ENCODE measurements at regions not wholly inside any gene's neighbourhood (a gene's known extent, or its start where the extent isn't known, plus 50 kb on each side); places are given as distances from the start of the nearest gene placed in this dataset.
"Not testable (repeated sequence)": the region's sequence is repeated elsewhere in the genome, so short reads cannot be mapped to it uniquely, and the experiment has no call there.

DNA sequence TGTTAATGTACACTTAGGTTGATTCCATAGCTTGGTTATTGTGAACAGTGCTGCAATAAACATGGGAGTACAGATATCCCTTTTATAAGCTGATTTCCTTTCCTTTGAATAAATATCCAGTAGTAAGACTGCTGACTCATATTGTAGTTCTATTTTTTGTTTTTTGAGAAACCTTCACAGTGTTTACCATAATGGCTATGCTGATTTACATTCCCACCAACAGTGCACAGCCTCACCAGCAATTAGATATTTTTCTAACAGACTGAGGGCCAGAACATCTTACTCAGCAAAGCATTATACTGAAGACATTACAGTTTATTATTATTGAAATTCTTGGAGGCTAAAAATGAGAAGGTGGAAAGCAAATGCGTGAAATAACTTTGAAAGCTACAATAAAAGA is 187.3 kb upstream of the HEY2 start:
- no peaks in the 10 kb centered on the region for H3K36me3 Mint-ChIP-seq (ENCODE audit: low read depth)
- H3K9me3 Mint-ChIP-seq: no peaks in the 10 kb centered on the region
- no peak overlapping the region for H3K4me3 Mint-ChIP-seq
- H3K4me1 Mint-ChIP-seq (ENCODE audit: low read depth): no peaks in the 10 kb centered on the region
- peaks cover 25% of the 10 kb centered on the region for H3K27me3 Mint-ChIP-seq
- H3K27ac Mint-ChIP-seq: no peak overlapping the region

DNA sequence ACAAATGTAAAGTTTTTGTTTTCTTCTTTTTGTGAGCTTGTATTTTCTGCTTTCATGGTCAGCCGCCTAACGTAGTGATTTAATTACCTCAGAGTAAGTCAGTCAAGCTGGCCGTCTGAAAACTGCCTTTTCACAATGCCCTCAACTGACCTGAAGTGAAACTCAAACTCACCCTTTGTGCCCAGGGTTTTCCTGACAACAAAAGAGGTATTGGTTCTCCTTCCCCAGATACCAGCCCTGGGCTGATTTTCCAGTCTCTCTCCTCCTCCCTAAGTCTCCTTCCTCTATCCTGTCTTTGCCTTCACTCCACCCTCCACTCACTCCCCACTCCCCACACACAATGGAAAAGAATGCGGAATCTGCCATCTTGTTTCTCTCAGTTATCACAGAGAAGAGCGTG is 184.5 kb upstream of the HEY2 start:
- Mint-ChIP-seq H3K27me3 (peaks cover 29% of the 10 kb centered on the region), H3K4me3 (no peak overlapping the region), H3K27ac (no peak overlapping the region), H3K36me3 (ENCODE audit: low read depth) (no peaks in the 10 kb centered on the region), H3K4me1 (ENCODE audit: low read depth) (no peaks in the 10 kb centered on the region), H3K9me3 (no peaks in the 10 kb centered on the region)

DNA sequence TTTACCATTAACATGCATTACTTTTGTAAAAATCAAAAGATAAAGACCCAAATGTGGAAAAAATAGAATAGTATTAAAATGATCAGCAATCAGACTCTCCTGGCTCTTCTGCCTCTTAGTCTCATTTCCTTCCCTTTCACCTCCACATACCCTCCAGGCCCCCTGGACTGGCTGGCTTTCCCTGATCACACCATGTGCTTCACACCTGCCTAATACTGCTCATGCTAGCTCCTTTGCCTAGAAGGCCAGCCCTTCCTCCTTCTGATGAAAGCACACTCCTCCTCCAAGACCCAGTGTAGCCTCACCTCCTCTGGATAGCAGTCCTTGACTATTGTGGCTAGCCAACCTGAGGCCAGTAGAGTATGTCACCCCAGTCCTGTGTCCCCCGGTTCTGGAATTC is 182.0 kb upstream of the HEY2 start:
- Mint-ChIP-seq H3K4me1 (ENCODE audit: low read depth) (no peaks in the 10 kb centered on the region), H3K9me3 (no peaks in the 10 kb centered on the region), H3K4me3 (no peak overlapping the region), H3K27ac (no peak overlapping the region), H3K27me3 (peaks cover 34% of the 10 kb centered on the region), H3K36me3 (ENCODE audit: low read depth) (no peaks in the 10 kb centered on the region)

DNA sequence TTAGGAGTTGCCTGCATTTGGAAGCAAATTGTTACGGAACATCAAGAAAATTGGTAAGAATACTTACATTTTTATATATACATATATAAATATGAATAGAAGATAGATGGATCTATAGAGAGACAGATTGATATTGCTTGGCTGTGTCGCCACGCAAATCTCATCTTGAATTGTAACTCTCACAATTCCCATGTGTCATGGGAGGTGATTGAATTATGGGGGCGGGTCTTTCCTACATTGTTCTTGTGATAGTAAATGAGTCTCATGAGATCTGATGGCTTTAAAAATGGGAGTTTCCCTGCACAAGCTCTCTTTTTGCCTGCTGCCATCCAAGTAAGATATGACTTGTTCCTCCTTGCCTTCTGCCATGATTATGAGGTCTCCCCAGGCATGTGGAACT is 180.8 kb upstream of the HEY2 start:
- Mint-ChIP-seq H3K4me1 (ENCODE audit: low read depth) (no peaks in the 10 kb centered on the region), H3K9me3 (no peaks in the 10 kb centered on the region), H3K27me3 (peaks cover 31% of the 10 kb centered on the region), H3K36me3 (ENCODE audit: low read depth) (no peaks in the 10 kb centered on the region), H3K27ac (no peak overlapping the region), H3K4me3 (no peak overlapping the region)

DNA sequence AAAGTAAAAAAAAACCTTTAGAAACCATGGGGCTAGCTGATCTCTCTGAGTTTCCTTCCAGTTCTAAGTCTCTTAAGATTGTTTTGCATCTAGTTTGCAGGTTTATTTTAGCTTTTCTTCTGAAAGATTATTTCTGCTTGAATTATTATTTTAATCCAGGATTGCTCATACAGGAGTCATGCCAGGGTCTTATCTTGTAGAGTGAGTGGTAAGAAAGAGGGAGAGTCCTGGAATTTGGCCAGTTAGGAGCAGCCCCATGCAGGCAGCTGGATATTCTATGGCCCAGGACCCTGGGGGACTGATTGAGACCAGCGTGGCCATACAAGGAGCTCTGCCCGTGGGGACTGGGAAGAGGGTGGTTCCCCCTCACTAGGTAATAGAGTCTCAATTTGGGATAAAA is 178.9 kb upstream of the HEY2 start:
- Mint-ChIP-seq H3K27me3 (peaks cover 20% of the 10 kb centered on the region), H3K9me3 (no peaks in the 10 kb centered on the region), H3K4me3 (no peak overlapping the region), H3K27ac (no peak overlapping the region), H3K36me3 (ENCODE audit: low read depth) (no peaks in the 10 kb centered on the region), H3K4me1 (ENCODE audit: low read depth) (no peaks in the 10 kb centered on the region)

DNA sequence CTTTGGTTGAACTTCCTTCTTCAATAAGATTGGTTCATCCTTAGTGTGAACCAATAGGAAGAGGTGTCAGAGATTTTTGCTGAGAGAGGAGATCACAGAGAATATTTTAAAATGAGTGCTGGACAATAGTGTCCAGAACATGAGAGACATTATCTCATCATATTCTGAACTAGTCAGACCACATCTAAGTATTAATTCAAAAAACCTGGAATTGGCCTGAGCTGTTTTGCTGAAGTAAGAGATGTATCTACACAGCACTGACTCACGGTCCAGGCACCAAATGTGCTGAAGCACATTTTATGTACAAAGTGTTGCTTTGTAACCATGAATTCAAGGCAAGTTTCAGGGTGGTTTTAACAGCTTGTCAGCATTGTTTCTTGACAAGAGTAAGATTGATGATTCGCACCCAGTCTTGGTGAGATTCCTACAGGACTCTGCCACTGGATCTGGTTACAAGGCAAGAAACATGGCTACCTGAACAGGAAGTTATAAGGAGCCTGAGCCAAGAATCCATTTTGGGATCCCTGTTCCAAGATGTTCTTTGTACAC is 178.2 kb upstream of the HEY2 start:
- H3K27ac Mint-ChIP-seq: no peak overlapping the region
- H3K9me3 Mint-ChIP-seq: no peaks in the 10 kb centered on the region
- no peak overlapping the region for H3K4me3 Mint-ChIP-seq
- H3K36me3 Mint-ChIP-seq (ENCODE audit: low read depth): no peaks in the 10 kb centered on the region
- H3K4me1 Mint-ChIP-seq (ENCODE audit: low read depth): no peaks in the 10 kb centered on the region
- peaks cover 21% of the 10 kb centered on the region for H3K27me3 Mint-ChIP-seq

DNA sequence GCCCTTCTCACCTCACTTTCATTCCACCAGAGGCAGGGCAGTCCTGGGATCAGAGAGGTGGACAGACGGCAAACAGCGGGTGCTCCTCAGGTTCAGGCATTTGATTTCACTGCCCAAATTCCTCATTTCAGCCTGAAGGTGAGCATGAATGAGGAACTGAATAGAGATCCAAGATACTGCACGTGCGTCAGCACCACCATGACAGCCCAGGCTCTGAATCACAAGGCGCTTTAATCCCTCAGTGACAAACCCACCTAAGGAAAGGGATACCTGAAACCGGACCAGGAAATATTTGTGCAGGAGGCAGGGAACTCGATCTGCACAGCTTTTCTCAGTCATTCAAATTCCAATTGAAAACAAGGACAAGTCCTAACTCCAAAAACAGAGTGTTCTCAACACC is 174.8 kb upstream of the HEY2 start:
- Mint-ChIP-seq H3K4me3 (no peak overlapping the region), H3K36me3 (ENCODE audit: low read depth) (no peaks in the 10 kb centered on the region), H3K27ac (no peak overlapping the region), H3K27me3 (peaks cover 34% of the 10 kb centered on the region), H3K9me3 (no peaks in the 10 kb centered on the region), H3K4me1 (ENCODE audit: low read depth) (no peaks in the 10 kb centered on the region)

DNA sequence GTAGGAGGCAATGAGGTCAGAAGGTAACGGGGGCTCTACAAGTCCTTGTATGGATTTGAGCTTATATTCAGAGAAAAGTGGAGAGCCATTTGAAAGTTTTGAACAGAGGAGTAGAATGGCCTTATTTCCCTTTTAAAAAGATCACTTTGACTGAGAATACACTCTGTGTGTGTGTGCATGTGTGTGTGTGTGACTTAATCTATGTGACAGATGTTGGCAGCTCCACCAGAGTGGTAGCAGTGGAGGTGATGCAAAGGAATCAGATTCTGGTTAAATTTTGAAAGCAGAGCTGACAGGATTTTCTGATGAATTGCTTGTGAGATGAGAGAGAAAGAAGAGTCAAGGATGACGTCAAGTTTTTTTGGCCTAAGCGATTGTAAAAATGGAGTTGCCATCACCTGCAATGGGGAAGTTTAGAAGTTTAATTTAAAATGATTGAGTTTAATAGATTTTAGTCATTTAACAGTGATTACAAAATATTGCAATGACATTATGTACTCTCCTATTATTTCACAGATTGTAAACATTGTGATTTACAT is 172.2 kb upstream of the HEY2 start:
- H3K27ac Mint-ChIP-seq: no peak overlapping the region
- H3K4me1 Mint-ChIP-seq (ENCODE audit: low read depth): no peaks in the 10 kb centered on the region
- no peaks in the 10 kb centered on the region for H3K36me3 Mint-ChIP-seq (ENCODE audit: low read depth)
- no peaks in the 10 kb centered on the region for H3K9me3 Mint-ChIP-seq
- no peak overlapping the region for H3K4me3 Mint-ChIP-seq
- peaks cover 36% of the 10 kb centered on the region for H3K27me3 Mint-ChIP-seq

DNA sequence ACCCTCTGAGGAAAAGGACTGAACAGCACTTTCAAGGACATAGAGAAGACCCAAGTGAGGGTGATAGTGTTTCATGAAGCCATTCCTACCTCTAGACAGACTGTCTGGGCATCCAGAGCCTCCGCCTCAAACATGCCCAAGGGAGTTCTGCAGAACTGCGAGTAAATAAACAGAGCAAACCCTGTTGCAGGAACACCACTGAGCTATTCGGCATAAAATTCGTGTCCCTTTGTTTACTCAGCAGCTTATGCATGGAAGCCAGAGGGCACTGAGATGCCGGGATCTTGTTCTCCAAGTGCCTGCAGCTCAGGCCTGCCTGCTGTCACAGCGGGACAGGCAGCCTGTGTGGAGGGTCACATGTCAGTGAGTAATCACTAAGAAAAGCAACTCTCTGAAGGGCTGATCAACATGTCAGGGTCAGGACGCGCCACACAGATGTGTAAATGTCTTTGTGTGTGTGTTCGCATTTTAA is 164.9 kb upstream of the HEY2 start:
- H3K9me3 Mint-ChIP-seq: no peaks in the 10 kb centered on the region
- H3K4me1 Mint-ChIP-seq (ENCODE audit: low read depth): no peaks in the 10 kb centered on the region
- no peaks in the 10 kb centered on the region for H3K36me3 Mint-ChIP-seq (ENCODE audit: low read depth)
- H3K27ac Mint-ChIP-seq: no peak overlapping the region
- H3K4me3 Mint-ChIP-seq: no peak overlapping the region
- H3K27me3 Mint-ChIP-seq: peaks cover 33% of the 10 kb centered on the region

DNA sequence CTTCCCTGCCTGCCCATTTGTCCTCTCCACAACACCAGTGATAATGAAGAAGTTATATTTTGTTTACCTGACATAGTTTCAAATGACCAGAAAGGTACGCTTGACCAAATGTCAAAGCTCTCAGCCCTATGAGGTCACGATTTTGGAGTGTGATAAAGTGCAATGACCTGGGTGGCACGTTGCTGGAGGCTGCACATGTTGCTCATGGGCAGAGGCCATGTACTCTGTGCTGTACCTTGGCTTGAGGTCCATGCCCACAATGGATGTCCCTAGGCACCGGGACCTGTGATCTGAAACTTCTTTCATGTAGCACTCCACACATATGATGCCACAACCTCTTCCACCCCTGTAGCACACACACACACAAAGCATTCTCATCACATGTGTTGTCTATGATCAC is 164.0 kb upstream of the HEY2 start:
- no peaks in the 10 kb centered on the region for H3K9me3 Mint-ChIP-seq
- no peak overlapping the region for H3K27ac Mint-ChIP-seq
- H3K36me3 Mint-ChIP-seq (ENCODE audit: low read depth): no peaks in the 10 kb centered on the region
- no peaks in the 10 kb centered on the region for H3K4me1 Mint-ChIP-seq (ENCODE audit: low read depth)
- H3K27me3 Mint-ChIP-seq: peaks cover 33% of the 10 kb centered on the region
- H3K4me3 Mint-ChIP-seq: no peak overlapping the region

DNA sequence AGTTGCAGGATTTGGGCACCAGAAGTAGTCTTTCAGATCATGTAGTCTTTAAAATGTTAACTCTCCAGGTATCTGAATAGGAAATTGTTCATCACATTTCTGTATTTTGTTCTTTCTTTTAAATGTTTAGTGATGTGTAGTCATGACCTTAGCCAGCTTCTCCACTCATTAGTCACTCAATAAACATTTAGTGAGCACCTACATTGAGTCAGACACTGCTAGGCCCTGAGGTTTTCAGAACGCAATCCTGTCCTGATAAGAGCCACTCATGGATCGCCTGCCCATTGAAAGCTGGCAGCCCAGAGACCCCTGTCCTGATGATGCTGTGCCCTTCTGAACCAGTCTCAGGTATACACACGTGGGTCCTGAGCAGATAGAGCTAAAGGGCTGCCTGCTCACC is 163.4 kb upstream of the HEY2 start:
- H3K9me3 Mint-ChIP-seq: no peaks in the 10 kb centered on the region
- H3K27me3 Mint-ChIP-seq: peaks cover 29% of the 10 kb centered on the region

DNA sequence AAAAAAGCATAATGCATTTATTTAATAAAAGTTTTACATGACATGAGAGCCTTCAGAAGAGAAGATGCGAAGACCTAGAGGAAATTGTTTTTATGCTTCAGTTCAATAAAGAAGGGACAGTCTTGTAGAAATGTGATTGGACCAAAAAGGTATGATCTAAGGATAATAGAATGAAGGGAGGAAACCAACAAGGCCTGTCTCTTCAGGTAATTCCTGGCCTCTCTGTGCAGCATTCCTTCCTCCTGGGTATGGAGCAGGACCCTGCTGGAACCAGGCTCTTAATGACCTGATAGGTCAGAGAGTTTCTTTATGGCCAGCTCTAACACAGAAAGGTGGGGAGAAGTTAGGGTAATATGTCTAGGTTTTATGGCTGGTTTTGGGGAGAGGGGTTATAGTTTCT is 162.8 kb upstream of the HEY2 start:
- H3K4me1 Mint-ChIP-seq (ENCODE audit: low read depth): no peaks in the 10 kb centered on the region
- no peaks in the 10 kb centered on the region for H3K9me3 Mint-ChIP-seq
- peaks cover 29% of the 10 kb centered on the region for H3K27me3 Mint-ChIP-seq
- no peak overlapping the region for H3K27ac Mint-ChIP-seq
- no peaks in the 10 kb centered on the region for H3K36me3 Mint-ChIP-seq (ENCODE audit: low read depth)
- H3K4me3 Mint-ChIP-seq: no peak overlapping the region

More for the DNA sequence above, 163.4 kb upstream of the HEY2 start:
- H3K36me3 Mint-ChIP-seq (ENCODE audit: low read depth): no peaks in the 10 kb centered on the region
- no peak overlapping the region for H3K27ac Mint-ChIP-seq
- H3K4me3 Mint-ChIP-seq: no peak overlapping the region
- H3K4me1 Mint-ChIP-seq (ENCODE audit: low read depth): no peaks in the 10 kb centered on the region

DNA sequence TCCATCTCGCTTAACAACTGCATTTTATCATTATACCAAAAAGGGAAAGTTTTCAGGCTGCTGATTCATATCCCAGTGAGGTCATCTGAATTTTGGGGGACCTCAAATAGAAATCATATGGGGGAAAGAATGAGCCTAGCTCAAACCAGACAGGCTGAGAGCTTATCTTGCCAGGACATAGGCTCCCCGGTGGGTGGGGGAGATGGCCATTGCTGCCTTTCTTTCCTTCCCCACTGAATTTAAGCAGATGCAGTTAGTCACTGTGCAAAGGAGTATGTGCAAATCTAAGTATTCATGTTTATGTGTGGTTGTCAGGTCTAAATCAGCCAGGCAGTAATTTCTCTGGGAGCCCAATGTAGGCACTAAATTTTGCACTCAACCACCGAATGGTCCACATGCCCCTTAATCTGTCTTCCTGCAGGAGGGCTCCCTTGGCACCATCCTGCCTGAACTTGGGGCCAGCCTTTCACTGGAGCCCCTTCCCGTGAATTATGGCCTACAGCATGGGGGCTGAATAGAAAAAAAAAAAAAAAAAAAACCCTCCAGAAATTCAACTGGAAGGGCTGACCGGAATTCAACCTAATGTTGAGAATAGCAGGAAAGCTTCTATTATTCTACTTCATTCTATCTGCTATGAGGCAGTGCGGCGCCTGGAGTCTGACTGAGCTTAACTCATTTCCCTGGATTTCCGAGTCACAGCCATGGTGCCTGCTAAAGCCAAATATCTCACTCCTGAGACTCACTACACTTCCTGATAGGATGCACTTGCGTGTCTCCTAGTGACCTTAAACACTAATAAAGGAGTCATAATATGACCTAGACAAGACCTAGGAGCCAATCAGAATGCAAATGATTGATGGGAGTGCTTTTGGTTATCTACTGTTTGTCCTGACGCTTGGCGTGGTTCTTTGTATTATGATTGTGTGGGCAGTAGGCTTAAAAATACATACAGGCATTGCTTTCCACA is 161.5 kb upstream of the HEY2 start:
- Mint-ChIP-seq H3K27ac (no peak overlapping the region), H3K4me3 (no peak overlapping the region), H3K4me1 (ENCODE audit: low read depth) (no peaks in the 10 kb centered on the region), H3K36me3 (ENCODE audit: low read depth) (no peaks in the 10 kb centered on the region), H3K9me3 (no peaks in the 10 kb centered on the region), H3K27me3 (peaks cover 25% of the 10 kb centered on the region)

DNA sequence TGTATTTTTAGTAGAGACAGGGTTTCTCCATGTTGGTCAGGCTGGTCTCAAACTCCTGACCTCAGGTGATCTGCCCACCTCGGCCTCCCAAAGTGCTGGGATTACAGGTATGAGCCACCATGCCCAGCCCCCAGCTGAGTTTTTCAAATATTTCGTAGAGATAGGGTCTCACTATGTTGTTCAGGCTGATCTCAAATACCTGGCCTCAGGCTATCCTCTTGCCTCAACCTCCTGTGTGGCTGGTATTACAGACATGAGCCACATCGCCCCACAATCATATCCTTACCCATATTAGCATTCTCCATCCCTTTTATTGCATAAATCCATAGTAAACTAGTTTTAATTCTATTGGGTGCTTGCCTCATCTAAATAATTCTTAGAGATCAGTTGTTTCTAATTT is 157.6 kb upstream of the HEY2 start:
- not testable (repeated sequence) for H3K4me1 Mint-ChIP-seq (ENCODE audit: low read depth); H3K36me3 Mint-ChIP-seq (ENCODE audit: low read depth); H3K27ac Mint-ChIP-seq; H3K9me3 Mint-ChIP-seq; H3K4me3 Mint-ChIP-seq; H3K27me3 Mint-ChIP-seq

DNA sequence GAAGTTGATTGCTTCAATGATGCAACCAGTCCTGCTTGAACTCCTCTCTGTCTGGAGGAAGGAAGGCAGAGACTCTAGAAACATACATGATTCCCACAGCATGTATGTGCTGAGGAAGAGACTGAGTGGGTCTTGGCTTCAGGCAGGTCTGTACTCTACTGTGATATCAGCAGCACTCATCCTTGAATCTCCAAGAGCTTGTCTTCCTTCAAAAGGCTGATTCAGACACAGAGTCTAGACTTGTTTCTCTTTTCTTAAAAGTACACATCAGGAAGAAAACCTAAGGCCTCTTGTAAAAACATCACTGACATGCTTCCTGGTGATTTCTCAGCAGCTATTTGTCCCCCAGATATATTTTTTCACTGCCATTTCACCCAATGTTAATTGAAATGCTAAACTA is 155.7 kb upstream of the HEY2 start:
- Mint-ChIP-seq H3K4me1 (ENCODE audit: low read depth) (no peaks in the 10 kb centered on the region), H3K9me3 (no peaks in the 10 kb centered on the region), H3K4me3 (no peak overlapping the region), H3K36me3 (ENCODE audit: low read depth) (no peaks in the 10 kb centered on the region), H3K27me3 (peaks cover under 1% of the 10 kb centered on the region), H3K27ac (no peak overlapping the region)

All from stimulated activated naive CD8-positive, alpha-beta T cell treated with anti-CD3 and anti-CD28 coated beads, Interleukin-15, Interleukin-2, amounts not matched to agents 100 ng/mL and 50 ng/mL, for 24 hours (primary cell).